K562 (cell line): ENCODE measurements at regions not wholly inside any gene's neighbourhood (a gene's known extent, or its start where the extent isn't known, plus 50 kb on each side); places are given as distances from the start of the nearest gene placed in this dataset.

Source experiments
- AFF4 ChIP-seq: sonication (generic); formaldehyde crosslinking; IDR thresholded peaks from 2 replicates; pipeline ENCODE4 v1.8.0; 2023; ENCODE audit warnings: mild to moderate bottlenecking, missing genetic modification reagents
- ATF3 ChIP-seq, 2 experiments: fragments of 450-650 bp in 1 of 2; sonication (generic) in 1 of 2; formaldehyde crosslinking in 1 of 2; IDR thresholded peaks in 1 of 2; conservative IDR thresholded peaks in 1 of 2; 2 replicates each; pipeline versions ENCODE4 v1.6.1 to v1.8.1; 2016 to 2023; ENCODE audit warnings: mild to moderate bottlenecking in 2 of 2, moderate library complexity in 2 of 2, inconsistent platforms in 1 of 2, missing genetic modification reagents in 1 of 2
- ELF1 ChIP-seq: fragments of 200-800 bp; sonication (Bioruptor generic); IDR thresholded peaks from 2 replicates; pipeline ENCODE4 v1.6.1; 2016; ENCODE audit warnings: missing genetic modification characterization, missing compliant biosample characterization
- HNRNPUL1 ChIP-seq: fragments of 200-400 bp; formaldehyde crosslinking; IDR thresholded peaks from 2 replicates; pipeline ENCODE4 v1.6.1; 2017; ENCODE audit warnings: low read length
- NFIC ChIP-seq: fragments of 450-650 bp; IDR thresholded peaks from 2 replicates; pipeline ENCODE4 v1.6.1; 2017; ENCODE audit warnings: mild to moderate bottlenecking, inconsistent platforms
- PML ChIP-seq: IDR thresholded peaks from 2 replicates; pipeline ENCODE4 v1.6.1; 2012; ENCODE audit warnings: low read length, inconsistent platforms
- POLR2A ChIP-seq: fragments of 450-650 bp; conservative IDR thresholded peaks from 2 replicates; pipeline ENCODE4 v1.6.1; 2016
- POLR2AphosphoS5 ChIP-seq: IDR thresholded peaks from 2 replicates; pipeline ENCODE4 v1.6.1; 2011; ENCODE audit warnings: mild to moderate bottlenecking, low read depth, low read length, moderate library complexity; ENCODE audit not compliant: control insufficient read depth, insufficient read depth
- RAD21 ChIP-seq, 2 experiments: fragments of 250-450 bp in 1 of 2; fragments of 450-650 bp in 1 of 2; sonication (Bioruptor Pico) in 1 of 2; formaldehyde crosslinking in 1 of 2; IDR thresholded peaks in 1 of 2; conservative IDR thresholded peaks in 1 of 2; 2 replicates each; pipeline versions ENCODE4 v1.4.0 to v1.8.0; 2020 to 2022; ENCODE audit warnings: mild to moderate bottlenecking in 2 of 2, moderate library complexity in 1 of 2
- TGIF2 ChIP-seq: sonication (generic); formaldehyde crosslinking; IDR thresholded peaks from 2 replicates; pipeline ENCODE4 v1.8.1; 2022; ENCODE audit warnings: mild to moderate bottlenecking, missing genetic modification reagents, moderate library complexity
- ZNF589 ChIP-seq: fragments of 200-800 bp; sonication (Bioruptor generic); IDR thresholded peaks from 2 replicates; pipeline ENCODE4 v1.6.1; 2016; ENCODE audit warnings: low read depth, missing genetic modification characterization, missing compliant biosample characterization
- TF ChIP-seq, protein P1 (sequence below), 3 experiments: IDR thresholded peaks in 2 of 3; conservative IDR thresholded peaks in 1 of 3; 2 replicates each; pipeline ENCODE4 v1.5.1; 2011 to 2012; ENCODE audit warnings: low read length in 3 of 3, mild to moderate bottlenecking in 3 of 3, control low read depth in 2 of 3, improper control_type of control experiment in 1 of 3, inconsistent platforms in 1 of 3, low read depth in 1 of 3, mixed read lengths in 1 of 3, moderate library complexity in 1 of 3; ENCODE audit not compliant: insufficient read depth in 2 of 3
- TF ChIP-seq, protein P2 (sequence below): fragments of 250-450 bp; sonication (Bioruptor Pico); IDR thresholded peaks from 2 replicates; pipeline ENCODE4 v1.5.0; 2021

DNA sequence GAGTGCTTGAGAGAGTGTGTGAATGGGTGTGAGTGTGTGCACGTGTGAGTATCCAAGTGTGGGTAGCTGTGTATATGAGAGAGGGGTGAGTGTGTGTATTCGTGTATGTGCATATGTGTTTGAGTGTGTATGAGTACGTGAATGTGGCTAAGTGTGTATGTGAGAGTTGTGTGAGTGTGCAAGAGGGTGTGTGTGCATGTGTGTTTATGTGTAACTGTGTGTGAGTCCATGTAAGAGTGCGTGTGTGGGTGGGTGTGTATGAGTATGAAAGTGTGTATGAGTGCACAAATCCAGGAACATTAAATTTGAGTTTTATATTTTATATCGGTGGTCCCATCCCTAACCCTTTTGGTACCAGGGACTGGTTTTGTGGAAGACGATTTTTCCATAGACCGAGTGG, 156.4 kb downstream of the TENT4A start:
- TF ChIP-seq TGIF2 (CRISPR knock-in tag) (no peak), PML (no peak), NFIC (no peak), POLR2A (no peak), AFF4 (no peak), HNRNPUL1 (no peak), RAD21 (CRISPR knock-in tag; conservative IDR thresholded peaks at IDR 0.05 in 1 of 2, IDR thresholded peaks at IDR 0.05 in 1 of 2) (no peak), ELF1 (tag) (no peak), ATF3 (IDR thresholded peaks at IDR 0.05) (no peak), ATF3 (CRISPR knock-in tag; conservative IDR thresholded peaks at IDR 0.05) (no peak), POLR2AphosphoS5 (no peak), ZNF589 (no peak)
- TF ChIP-seq, protein P1, sequence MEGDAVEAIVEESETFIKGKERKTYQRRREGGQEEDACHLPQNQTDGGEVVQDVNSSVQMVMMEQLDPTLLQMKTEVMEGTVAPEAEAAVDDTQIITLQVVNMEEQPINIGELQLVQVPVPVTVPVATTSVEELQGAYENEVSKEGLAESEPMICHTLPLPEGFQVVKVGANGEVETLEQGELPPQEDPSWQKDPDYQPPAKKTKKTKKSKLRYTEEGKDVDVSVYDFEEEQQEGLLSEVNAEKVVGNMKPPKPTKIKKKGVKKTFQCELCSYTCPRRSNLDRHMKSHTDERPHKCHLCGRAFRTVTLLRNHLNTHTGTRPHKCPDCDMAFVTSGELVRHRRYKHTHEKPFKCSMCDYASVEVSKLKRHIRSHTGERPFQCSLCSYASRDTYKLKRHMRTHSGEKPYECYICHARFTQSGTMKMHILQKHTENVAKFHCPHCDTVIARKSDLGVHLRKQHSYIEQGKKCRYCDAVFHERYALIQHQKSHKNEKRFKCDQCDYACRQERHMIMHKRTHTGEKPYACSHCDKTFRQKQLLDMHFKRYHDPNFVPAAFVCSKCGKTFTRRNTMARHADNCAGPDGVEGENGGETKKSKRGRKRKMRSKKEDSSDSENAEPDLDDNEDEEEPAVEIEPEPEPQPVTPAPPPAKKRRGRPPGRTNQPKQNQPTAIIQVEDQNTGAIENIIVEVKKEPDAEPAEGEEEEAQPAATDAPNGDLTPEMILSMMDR (IDR thresholded peaks at IDR 0.05 in 2 of 3, conservative IDR thresholded peaks at IDR 0.05 in 1 of 3; ENCODE audit: insufficient read depth in 2 of 3, low read depth in 1 of 3, low read length in 3 of 3) = no peak
- TF ChIP-seq, protein P2, sequence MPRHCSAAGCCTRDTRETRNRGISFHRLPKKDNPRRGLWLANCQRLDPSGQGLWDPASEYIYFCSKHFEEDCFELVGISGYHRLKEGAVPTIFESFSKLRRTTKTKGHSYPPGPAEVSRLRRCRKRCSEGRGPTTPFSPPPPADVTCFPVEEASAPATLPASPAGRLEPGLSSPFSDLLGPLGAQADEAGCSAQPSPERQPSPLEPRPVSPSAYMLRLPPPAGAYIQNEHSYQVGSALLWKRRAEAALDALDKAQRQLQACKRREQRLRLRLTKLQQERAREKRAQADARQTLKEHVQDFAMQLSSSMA (CRISPR knock-in tag) = no peak
